GM13976 (cell line): ENCODE measurements at regions not wholly inside any gene's neighbourhood (a gene's known extent, or its start where the extent isn't known, plus 50 kb on each side); places are given as distances from the start of the nearest gene placed in this dataset.

Experiments used
- DNase-seq: peaks from one replicate; pipeline ENCODE4 v3.0.0; 2012; ENCODE audit warnings: low spot score
- CTCF ChIP-seq: IDR thresholded peaks from 2 replicates; pipeline ENCODE4 v1.5.1; 2012; ENCODE audit warnings: borderline replicate concordance, mild to moderate bottlenecking; ENCODE audit not compliant: insufficient read depth; ENCODE audit errors: extremely low read depth, missing control alignments, control extremely low read depth
- in situ Hi-C: fragments of 300-500 bp; cut with MboI; formaldehyde crosslinking; loops from one replicate; pipeline ENCODE4 v1.12.0; 2022; ENCODE audit warnings: low sequenced_read_pairs, mixed read lengths, inconsistent platforms; ENCODE audit not compliant: unreplicated experiment

DNA sequence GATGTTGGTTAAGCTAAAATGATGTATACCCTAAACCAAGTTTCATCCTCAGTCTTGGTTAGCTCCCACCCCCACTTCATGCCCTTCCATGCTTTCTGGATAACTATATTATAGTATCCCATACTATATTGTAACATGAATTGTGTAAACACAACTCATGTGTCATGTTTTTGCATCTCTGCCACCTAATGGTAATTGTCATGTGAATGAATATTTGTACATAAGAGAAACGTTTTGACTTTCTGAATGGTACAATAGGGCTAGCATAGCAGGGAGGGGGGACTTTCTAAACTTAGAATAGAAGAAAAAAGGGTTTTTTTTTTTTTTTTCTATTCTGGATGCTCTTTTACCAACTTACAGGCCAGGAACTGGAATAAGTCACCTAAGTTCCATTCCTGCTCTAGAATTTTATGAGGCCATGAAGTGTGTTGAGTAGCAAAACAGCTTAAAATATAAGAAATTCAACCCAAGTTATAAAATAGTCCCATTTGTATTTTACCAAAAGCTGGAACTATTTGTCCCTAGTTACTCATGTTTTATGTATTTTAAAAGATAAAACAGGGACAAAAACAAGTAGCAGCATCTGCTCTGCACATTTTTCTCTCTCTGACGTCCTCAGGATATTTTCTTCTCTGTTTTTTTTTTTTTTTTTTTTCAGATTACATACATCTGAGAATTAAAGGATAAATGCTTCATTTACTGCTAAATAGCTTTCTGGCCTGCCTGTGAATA, 77.4 kb downstream of the HLX start:
- no peak for TF ChIP-seq CTCF
- in situ Hi-C loops = no loop called here
- no peak for DNase-seq

GRCh38 chr1:220957233-220957605, 78.0 kb downstream of the HLX start:
- TF ChIP-seq CTCF = no peak
- in situ Hi-C loops = no loop called here
- DNase-seq = no peak

- no peak for DNase-seq
- no peak for TF ChIP-seq CTCF
- in situ Hi-C loops = no loop called here
These were observed 79.0 kb downstream of the HLX start for GRCh38 chr1:220958234-220958633.

- no peak for TF ChIP-seq CTCF
- DNase-seq = no peak
- in situ Hi-C loops = no loop called here
These were observed 82.9 kb downstream of the HLX start for GRCh38 chr1:220962031-220962751.

DNA sequence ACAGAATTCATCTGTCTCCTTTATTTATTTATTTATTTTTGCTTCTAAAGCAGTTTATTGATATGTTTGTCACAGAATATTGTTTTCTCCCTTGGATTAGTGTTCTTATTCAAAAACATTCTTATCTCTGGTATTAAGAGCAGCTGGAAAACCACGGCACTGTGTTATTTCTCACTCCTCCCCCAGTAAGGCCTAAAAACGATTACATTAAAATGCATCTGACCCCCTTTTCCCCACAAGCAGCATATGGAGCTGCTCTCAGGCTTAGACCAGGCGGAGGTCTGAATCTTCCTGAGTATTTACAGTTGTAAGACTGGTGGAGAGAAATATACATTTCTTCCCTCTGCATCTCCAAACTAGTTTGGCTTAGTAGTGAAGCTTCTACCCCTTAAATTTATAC, 86.8 kb downstream of the HLX start:
- in situ Hi-C loops = no loop called here
- no peak for DNase-seq
- TF ChIP-seq CTCF = no peak

DNA sequence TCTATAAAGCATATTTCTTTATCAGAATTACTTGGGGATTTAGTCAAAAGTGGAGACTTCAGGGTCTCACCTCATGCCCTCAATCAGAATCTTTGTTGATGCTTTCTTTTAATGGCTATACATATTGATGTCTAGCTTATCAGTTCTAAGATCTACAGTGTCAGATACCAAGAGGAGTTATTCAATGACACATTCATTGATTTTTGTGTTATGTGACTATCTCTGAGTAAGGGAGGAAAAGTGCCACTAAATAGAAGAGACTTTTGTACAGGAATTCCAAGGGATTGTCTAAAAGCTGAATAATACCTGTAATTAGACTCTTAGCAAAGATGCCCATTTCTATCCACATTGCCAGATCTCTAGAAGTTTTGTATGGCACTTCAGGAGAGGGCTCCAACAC, 87.2 kb downstream of the HLX start:
- no peak for DNase-seq
- in situ Hi-C loops = no loop called here
- TF ChIP-seq CTCF = no peak
